DND-41 (cell line): ENCODE measurements at regions not wholly inside any gene's neighbourhood (a gene's known extent, or its start where the extent isn't known, plus 50 kb on each side); places are given as distances from the start of the nearest gene placed in this dataset.

Experiments used
- ATAC-seq: fragments of 200-7000 bp; cut with Tn5 transposase; 3 replicates; pipeline ENCODE4 v1.9.1; 2021; ENCODE audit warnings: low read depth; ENCODE audit not compliant: insufficient read depth
- DNase-seq: peaks from one replicate; pipeline ENCODE4 v3.0.0-alpha.2; 2020
- H2AFZ ChIP-seq: 2 replicates; pipeline ENCODE4 v1.6.0; 2012; ENCODE audit warnings: low read depth, low read length
- H3K27ac ChIP-seq: 2 replicates; pipeline ENCODE4 v1.5.1; 2012; ENCODE audit warnings: low read length, inconsistent platforms
- H3K27me3 ChIP-seq: fragments of 200-600 bp; sonication (generic); 2 replicates; pipeline ENCODE4 v1.6.0; 2012; ENCODE audit warnings: low read length, mild to moderate bottlenecking, inconsistent platforms; ENCODE audit not compliant: insufficient read depth, poor library complexity
- H3K36me3 ChIP-seq: 2 replicates; pipeline ENCODE4 v1.5.1; 2012; ENCODE audit warnings: low read length, inconsistent platforms; ENCODE audit not compliant: insufficient read depth
- H3K4me1 ChIP-seq: 2 replicates; pipeline ENCODE4 v1.5.1; 2012; ENCODE audit warnings: mild to moderate bottlenecking, low read length; ENCODE audit not compliant: insufficient read depth
- H3K4me2 ChIP-seq: 2 replicates; pipeline ENCODE4 v1.6.0; 2012; ENCODE audit warnings: mild to moderate bottlenecking, moderate library complexity, low read length, inconsistent platforms; ENCODE audit not compliant: insufficient read depth
- H3K4me3 ChIP-seq, 2 experiments: fragments of 200-600 bp in 1 of 2; shearing (Covaris generic) in 1 of 2; 2 replicates each; pipeline ENCODE4 v1.5.1; 2012 to 2016; ENCODE audit warnings: inconsistent platforms in 2 of 2, low read length in 2 of 2, mild to moderate bottlenecking in 2 of 2, low read depth in 1 of 2, moderate library complexity in 1 of 2
- H3K79me2 ChIP-seq: 2 replicates; pipeline ENCODE4 v1.6.0; 2012; ENCODE audit warnings: low read length, inconsistent platforms; ENCODE audit not compliant: insufficient read depth
- H3K9ac ChIP-seq: 2 replicates; pipeline ENCODE4 v1.6.0; 2012; ENCODE audit warnings: low read depth, mild to moderate bottlenecking, inconsistent platforms, low read length, moderate library complexity
- H3K9me3 ChIP-seq: 2 replicates; pipeline ENCODE4 v1.5.1; 2012; ENCODE audit warnings: low read length, moderate library complexity, mild to moderate bottlenecking, inconsistent platforms; ENCODE audit not compliant: insufficient read depth, severe bottlenecking
- H4K20me1 ChIP-seq: 2 replicates; pipeline ENCODE4 v1.6.0; 2012; ENCODE audit warnings: low read length; ENCODE audit not compliant: insufficient read depth
- EZH2 ChIP-seq: IDR thresholded peaks from 3 replicates; pipeline ENCODE4 v1.6.1; 2012; ENCODE audit warnings: borderline replicate concordance, low read depth, mild to moderate bottlenecking, moderate library complexity, low read length, inconsistent platforms; ENCODE audit not compliant: severe bottlenecking
- TF ChIP-seq, protein P1 (sequence below): IDR thresholded peaks from 2 replicates; pipeline ENCODE4 v1.5.1; 2012; ENCODE audit warnings: borderline replicate concordance, low read length, moderate library complexity, mild to moderate bottlenecking; ENCODE audit not compliant: poor library complexity, severe bottlenecking; ENCODE audit errors: extremely low read depth

- ATAC-seq, result no peak
- no peak overlapping the region for H3K4me2 ChIP-seq
- no peak overlapping the region for H2AFZ ChIP-seq
- H3K4me1 ChIP-seq, result peaks cover 7% of the 10 kb centered on the region; the same call in 1 of the 2 replicates
- H3K79me2 ChIP-seq, result no peaks in the 10 kb centered on the region
- H3K27ac ChIP-seq, result no peak overlapping the region
- no peak for DNase-seq
- no peaks in the 10 kb centered on the region for H4K20me1 ChIP-seq
- no peak overlapping the region for H3K4me3 ChIP-seq
- H3K36me3 ChIP-seq, result no peaks in the 10 kb centered on the region
- H3K9ac ChIP-seq, result no peak overlapping the region
- H3K9me3 ChIP-seq, result no peaks in the 10 kb centered on the region
- no peak for TF ChIP-seq EZH2
- TF ChIP-seq, protein P1, sequence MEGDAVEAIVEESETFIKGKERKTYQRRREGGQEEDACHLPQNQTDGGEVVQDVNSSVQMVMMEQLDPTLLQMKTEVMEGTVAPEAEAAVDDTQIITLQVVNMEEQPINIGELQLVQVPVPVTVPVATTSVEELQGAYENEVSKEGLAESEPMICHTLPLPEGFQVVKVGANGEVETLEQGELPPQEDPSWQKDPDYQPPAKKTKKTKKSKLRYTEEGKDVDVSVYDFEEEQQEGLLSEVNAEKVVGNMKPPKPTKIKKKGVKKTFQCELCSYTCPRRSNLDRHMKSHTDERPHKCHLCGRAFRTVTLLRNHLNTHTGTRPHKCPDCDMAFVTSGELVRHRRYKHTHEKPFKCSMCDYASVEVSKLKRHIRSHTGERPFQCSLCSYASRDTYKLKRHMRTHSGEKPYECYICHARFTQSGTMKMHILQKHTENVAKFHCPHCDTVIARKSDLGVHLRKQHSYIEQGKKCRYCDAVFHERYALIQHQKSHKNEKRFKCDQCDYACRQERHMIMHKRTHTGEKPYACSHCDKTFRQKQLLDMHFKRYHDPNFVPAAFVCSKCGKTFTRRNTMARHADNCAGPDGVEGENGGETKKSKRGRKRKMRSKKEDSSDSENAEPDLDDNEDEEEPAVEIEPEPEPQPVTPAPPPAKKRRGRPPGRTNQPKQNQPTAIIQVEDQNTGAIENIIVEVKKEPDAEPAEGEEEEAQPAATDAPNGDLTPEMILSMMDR, result no peak
- H3K27me3 ChIP-seq, result no peaks in the 10 kb centered on the region
These were observed 52.0 kb upstream of the MBOAT2 start for GRCh38 chr2:9055471-9055870.

GRCh38 chr2:9053534-9053931, 50.0 kb upstream of the MBOAT2 start:
- ATAC-seq, result no peak
- no peaks in the 10 kb centered on the region for H3K36me3 ChIP-seq
- no peak overlapping the region for H2AFZ ChIP-seq
- H3K9me3 ChIP-seq, result no peaks in the 10 kb centered on the region
- H3K4me2 ChIP-seq, result no peak overlapping the region
- no peaks in the 10 kb centered on the region for H3K27me3 ChIP-seq
- H3K79me2 ChIP-seq, result no peaks in the 10 kb centered on the region
- peaks cover 7% of the 10 kb centered on the region; the same call in 1 of the 2 replicates for H3K4me1 ChIP-seq
- DNase-seq, result no peak
- H3K9ac ChIP-seq, result no peak overlapping the region
- H3K27ac ChIP-seq, result no peak overlapping the region
- no peaks in the 10 kb centered on the region for H4K20me1 ChIP-seq
- TF ChIP-seq, protein P1, result no peak
- no peak for TF ChIP-seq EZH2
- H3K4me3 ChIP-seq, result no peak overlapping the region
